Neural progenitor cell (in vitro differentiated cells): ENCODE measurements at regions not wholly inside any gene's neighbourhood (a gene's known extent, or its start where the extent isn't known, plus 50 kb on each side); places are given as distances from the start of the nearest gene placed in this dataset.

Experiments
- CTCF ChIP-seq: fragments of 200-600 bp; sonication (generic); IDR thresholded peaks from 2 replicates; pipeline ENCODE4 v1.5.1; 2017; ENCODE audit warnings: antibody characterized with exemption, mild to moderate bottlenecking
- EZH2 ChIP-seq: fragments of 200-600 bp; sonication (generic); IDR thresholded peaks from 2 replicates; pipeline ENCODE4 v1.6.1; 2017; ENCODE audit warnings: antibody characterized with exemption, mild to moderate bottlenecking, moderate library complexity
- EZH2phosphoT487 ChIP-seq: fragments of 200-600 bp; sonication (generic); IDR thresholded peaks from 2 replicates; pipeline ENCODE4 v1.6.1; 2017; ENCODE audit warnings: antibody characterized with exemption

GRCh38 chr12:46650688-46651087, 175.1 kb downstream of the SLC38A4 start:
- TF ChIP-seq CTCF: no peak
- TF ChIP-seq EZH2: no peak
- TF ChIP-seq EZH2phosphoT487: no peak
